Transverse colon (tissue), 3 donors: ENCODE measurements at regions not wholly inside any gene's neighbourhood (a gene's known extent, or its start where the extent isn't known, plus 50 kb on each side); places are given as distances from the start of the nearest gene placed in this dataset.

Source experiments
- POLR2A ChIP-seq: fragments of 450-650 bp; IDR thresholded peaks from one replicate; pipeline ENCODE4 v1.6.1; 2016; ENCODE audit warnings: antibody characterized with exemption, mild to moderate bottlenecking, moderate library complexity
- TF ChIP-seq, protein P1 (sequence below), 5 experiments: fragments of 200-600 bp in 3 of 5; fragments of 450-650 bp in 2 of 5; sonication (generic) in 3 of 5; IDR thresholded peaks; 1 replicate in 2 of 5; 2 replicates in 3 of 5; pipeline ENCODE4 v1.5.1; 2016 to 2017; ENCODE audit warnings: antibody characterized with exemption in 5 of 5, inconsistent platforms in 3 of 5, mild to moderate bottlenecking in 2 of 5, moderate library complexity in 1 of 5

DNA sequence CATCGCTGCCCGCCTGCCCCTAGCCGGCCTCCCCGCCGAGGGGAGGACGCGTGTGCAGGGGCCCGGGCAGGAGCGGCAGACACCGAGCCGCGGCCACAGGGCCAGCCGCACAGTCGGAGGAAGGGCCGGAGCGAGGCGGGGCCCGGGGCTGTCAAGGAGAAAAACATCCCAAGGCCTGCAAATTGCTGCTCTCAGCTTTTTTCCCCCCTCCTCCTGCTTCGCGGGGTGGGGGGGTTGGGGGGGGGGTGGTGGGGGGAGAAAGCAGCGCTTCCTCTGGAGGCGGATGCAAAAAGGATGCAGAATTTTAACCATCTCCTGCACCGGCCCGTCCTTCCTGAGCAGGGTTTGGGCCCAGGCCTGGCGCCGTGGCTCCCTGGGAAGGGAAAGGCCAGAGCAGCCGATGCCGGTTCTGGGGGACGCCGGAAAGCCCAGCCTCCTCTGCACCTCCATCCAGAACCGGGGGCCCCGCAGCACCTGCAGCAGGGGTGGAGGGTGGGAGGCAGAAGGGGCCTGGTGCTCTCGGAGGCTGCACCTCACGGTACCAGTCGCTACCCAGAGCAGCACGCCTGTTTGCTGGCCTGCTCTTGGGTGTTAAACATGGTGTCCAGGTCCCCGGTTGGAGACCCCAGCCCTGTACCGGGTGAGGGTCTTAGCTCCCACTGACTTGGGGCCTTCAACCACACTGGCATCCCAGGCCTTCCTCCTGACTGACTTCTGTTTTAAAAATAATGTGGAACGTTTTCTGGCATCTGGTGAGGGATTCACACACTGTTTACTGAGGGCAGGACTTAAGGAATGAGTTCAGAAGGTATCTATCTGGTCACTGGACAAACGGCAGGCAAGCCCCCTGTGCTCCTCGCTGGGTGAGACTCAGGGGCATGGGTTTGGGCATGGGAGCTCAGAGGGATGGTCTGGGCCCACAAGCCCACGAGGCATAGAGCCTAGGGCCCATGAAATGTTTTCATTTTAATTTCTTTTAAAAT lies 77.4 kb upstream of the WNT7B start:
- TF ChIP-seq POLR2A, result peak; percentile 45
- TF ChIP-seq, protein P1, sequence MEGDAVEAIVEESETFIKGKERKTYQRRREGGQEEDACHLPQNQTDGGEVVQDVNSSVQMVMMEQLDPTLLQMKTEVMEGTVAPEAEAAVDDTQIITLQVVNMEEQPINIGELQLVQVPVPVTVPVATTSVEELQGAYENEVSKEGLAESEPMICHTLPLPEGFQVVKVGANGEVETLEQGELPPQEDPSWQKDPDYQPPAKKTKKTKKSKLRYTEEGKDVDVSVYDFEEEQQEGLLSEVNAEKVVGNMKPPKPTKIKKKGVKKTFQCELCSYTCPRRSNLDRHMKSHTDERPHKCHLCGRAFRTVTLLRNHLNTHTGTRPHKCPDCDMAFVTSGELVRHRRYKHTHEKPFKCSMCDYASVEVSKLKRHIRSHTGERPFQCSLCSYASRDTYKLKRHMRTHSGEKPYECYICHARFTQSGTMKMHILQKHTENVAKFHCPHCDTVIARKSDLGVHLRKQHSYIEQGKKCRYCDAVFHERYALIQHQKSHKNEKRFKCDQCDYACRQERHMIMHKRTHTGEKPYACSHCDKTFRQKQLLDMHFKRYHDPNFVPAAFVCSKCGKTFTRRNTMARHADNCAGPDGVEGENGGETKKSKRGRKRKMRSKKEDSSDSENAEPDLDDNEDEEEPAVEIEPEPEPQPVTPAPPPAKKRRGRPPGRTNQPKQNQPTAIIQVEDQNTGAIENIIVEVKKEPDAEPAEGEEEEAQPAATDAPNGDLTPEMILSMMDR (IDR thresholded peaks at IDR 0.05), result no peak
